ENCODE measurements at regions not wholly inside any gene's neighbourhood (a gene's known extent, or its start where the extent isn't known, plus 50 kb on each side); places are given as distances from the start of the nearest gene placed in this dataset.

DNA sequence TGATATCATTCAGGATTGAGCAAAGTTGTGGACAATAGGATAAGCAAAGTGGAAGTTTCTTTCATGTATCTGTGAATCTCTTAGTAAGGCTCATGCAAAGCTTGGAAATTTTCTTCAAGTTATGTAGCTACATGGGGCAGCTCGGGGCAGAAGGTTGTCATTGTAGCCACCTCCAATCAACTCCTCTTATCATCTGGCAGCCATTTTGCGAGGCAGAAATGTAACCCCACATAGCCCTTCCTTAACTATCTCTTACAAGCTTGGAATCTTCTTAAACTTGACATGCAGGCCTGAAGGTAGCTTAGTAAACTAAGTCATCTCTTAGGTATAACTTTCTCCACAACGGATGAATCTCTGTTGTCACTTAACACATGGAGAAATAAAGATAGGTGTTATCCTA lies 392.8 kb downstream of the AASDHPPT start:
- ChIA-PET POLR2A (no interaction called here), CTCF (ENCODE audit: low intra/inter-chr PET ratio) (no interaction called here)
- no peaks in the 10 kb centered on the region for H3K4me1 ChIP-seq (replicated peaks in 1 of 2; ENCODE audit: control insufficient read depth in 2 of 2, insufficient read depth in 2 of 2, low read length in 2 of 2)
- no TSS peak for BruUV-seq (replicated peaks)
- H4K20me1 ChIP-seq (replicated peaks; ENCODE audit: control insufficient read depth, insufficient read depth, low read length), result no peaks in the 10 kb centered on the region
- H3K27me3 ChIP-seq (ENCODE audit: control insufficient read depth in 2 of 2, insufficient read depth in 2 of 2, low read length in 2 of 2), result no peaks in the 10 kb centered on the region
- H3K9ac ChIP-seq (ENCODE audit: insufficient read depth in 1 of 2, low read depth in 2 of 2, low read length in 2 of 2), result no peak overlapping the region
- WGBS (ENCODE audit: insufficient coverage, low coverage, missing lambda C conversion rate), result 0% methylated on average over 3 of the region's 3 CpGs
- in situ Hi-C loops (cut with MboI), result no loop called here
- H3K9me3 ChIP-seq (replicated peaks; ENCODE audit: control insufficient read depth, insufficient read depth, low read depth, low read length), result no peaks in the 10 kb centered on the region
- ATAC-seq (no peak), DNase-seq (ENCODE audit: extremely low read depth in 1 of 4, low spot score in 3 of 4) (no peak), FAIRE-seq (no peak)
- TF ChIP-seq, protein P1, sequence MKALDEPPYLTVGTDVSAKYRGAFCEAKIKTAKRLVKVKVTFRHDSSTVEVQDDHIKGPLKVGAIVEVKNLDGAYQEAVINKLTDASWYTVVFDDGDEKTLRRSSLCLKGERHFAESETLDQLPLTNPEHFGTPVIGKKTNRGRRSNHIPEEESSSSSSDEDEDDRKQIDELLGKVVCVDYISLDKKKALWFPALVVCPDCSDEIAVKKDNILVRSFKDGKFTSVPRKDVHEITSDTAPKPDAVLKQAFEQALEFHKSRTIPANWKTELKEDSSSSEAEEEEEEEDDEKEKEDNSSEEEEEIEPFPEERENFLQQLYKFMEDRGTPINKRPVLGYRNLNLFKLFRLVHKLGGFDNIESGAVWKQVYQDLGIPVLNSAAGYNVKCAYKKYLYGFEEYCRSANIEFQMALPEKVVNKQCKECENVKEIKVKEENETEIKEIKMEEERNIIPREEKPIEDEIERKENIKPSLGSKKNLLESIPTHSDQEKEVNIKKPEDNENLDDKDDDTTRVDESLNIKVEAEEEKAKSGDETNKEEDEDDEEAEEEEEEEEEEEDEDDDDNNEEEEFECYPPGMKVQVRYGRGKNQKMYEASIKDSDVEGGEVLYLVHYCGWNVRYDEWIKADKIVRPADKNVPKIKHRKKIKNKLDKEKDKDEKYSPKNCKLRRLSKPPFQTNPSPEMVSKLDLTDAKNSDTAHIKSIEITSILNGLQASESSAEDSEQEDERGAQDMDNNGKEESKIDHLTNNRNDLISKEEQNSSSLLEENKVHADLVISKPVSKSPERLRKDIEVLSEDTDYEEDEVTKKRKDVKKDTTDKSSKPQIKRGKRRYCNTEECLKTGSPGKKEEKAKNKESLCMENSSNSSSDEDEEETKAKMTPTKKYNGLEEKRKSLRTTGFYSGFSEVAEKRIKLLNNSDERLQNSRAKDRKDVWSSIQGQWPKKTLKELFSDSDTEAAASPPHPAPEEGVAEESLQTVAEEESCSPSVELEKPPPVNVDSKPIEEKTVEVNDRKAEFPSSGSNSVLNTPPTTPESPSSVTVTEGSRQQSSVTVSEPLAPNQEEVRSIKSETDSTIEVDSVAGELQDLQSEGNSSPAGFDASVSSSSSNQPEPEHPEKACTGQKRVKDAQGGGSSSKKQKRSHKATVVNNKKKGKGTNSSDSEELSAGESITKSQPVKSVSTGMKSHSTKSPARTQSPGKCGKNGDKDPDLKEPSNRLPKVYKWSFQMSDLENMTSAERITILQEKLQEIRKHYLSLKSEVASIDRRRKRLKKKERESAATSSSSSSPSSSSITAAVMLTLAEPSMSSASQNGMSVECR (CRISPR knock-in tag; IDR thresholded peaks at IDR 0.05), result no peak
- no peak for TF ChIP-seq CEBPB (tag; IDR thresholded peaks at IDR 0.05)
- no peak for TF ChIP-seq KDM1A (IDR thresholded peaks at IDR 0.05)
- no peak for TF ChIP-seq ATF1 (CRISPR knock-in tag; IDR thresholded peaks at IDR 0.05)
- no peak for TF ChIP-seq ATF1 (tag; IDR thresholded peaks at IDR 0.05)
- no peak for TF ChIP-seq POLR2H (tag; IDR thresholded peaks at IDR 0.05; ENCODE audit: low read depth)
- TF ChIP-seq PYGO2 (tag; IDR thresholded peaks at IDR 0.05), result no peak
- no peak for TF ChIP-seq LCOR (CRISPR knock-in tag; IDR thresholded peaks at IDR 0.05)
- TF ChIP-seq GTF2E2 (tag; IDR thresholded peaks at IDR 0.05), result no peak
- no peak for TF ChIP-seq PHTF2 (CRISPR knock-in tag; IDR thresholded peaks at IDR 0.05)
- TF ChIP-seq RHOXF2B (CRISPR knock-in tag; conservative IDR thresholded peaks at IDR 0.05), result no peak
- no peak for TF ChIP-seq SAP30 (IDR thresholded peaks at IDR 0.05; ENCODE audit: borderline replicate concordance, insufficient read depth, low read depth, low read length, poor library complexity, severe bottlenecking)
- intact Hi-C loops (cut with micrococcal nuclease), result no loop called here
- no peaks in the 10 kb centered on the region for H3K79me2 ChIP-seq (ENCODE audit: control insufficient read depth, insufficient read depth, low read length)
- no peak overlapping the region for H3K4me3 ChIP-seq
- no peak overlapping the region for H3K4me2 ChIP-seq (ENCODE audit: insufficient read depth, low read length)
- H2AFZ ChIP-seq (ENCODE audit: low read depth, low read length), result no peak overlapping the region
- H3K9me1 ChIP-seq (ENCODE audit: control insufficient read depth, insufficient read depth, low read length), result no peaks in the 10 kb centered on the region
- no peak overlapping the region for H3K27ac ChIP-seq (ENCODE audit: extremely low read depth, low read depth, low read length)
- H3K36me3 ChIP-seq (ENCODE audit: control insufficient read depth, insufficient read depth, low read length), result no peaks in the 10 kb centered on the region

Data from K562 (cell line).